Left ventricle myocardium inferior (tissue), 1 donor: ENCODE measurements at regions not wholly inside any gene's neighbourhood (a gene's known extent, or its start where the extent isn't known, plus 50 kb on each side); places are given as distances from the start of the nearest gene placed in this dataset.

Source experiments
- DNase-seq: peaks from one replicate; pipeline ENCODE4 v3.0.0-alpha.2; 2020
- H3K27ac ChIP-seq: fragments of 200-600 bp; replicated peaks from 2 replicates; pipeline ENCODE4 v1.8.0; 2021
- H3K27me3 ChIP-seq: fragments of 200-600 bp; 2 replicates; pipeline ENCODE4 v1.8.0; 2021; ENCODE audit warnings: low read depth
- H3K36me3 ChIP-seq: fragments of 200-600 bp; 2 replicates; pipeline ENCODE4 v1.8.0; 2021
- H3K4me1 ChIP-seq: fragments of 200-600 bp; 2 replicates; pipeline ENCODE4 v1.8.0; 2021
- H3K4me3 ChIP-seq: fragments of 200-600 bp; 2 replicates; pipeline ENCODE4 v1.8.0; 2021; ENCODE audit warnings: mild to moderate bottlenecking, moderate library complexity
- H3K9me3 ChIP-seq: fragments of 200-600 bp; replicated peaks from 2 replicates; pipeline ENCODE4 v1.8.0; 2021
- intact Hi-C: fragments of 100-400 bp; cut with micrococcal nuclease; formaldehyde crosslinking; loops from one replicate; pipeline ENCODE4 v1.11.0; 2022
- TF ChIP-seq, protein P1 (sequence below): fragments of 200-600 bp; IDR thresholded peaks from 2 replicates; pipeline ENCODE4 v1.8.0; 2021; ENCODE audit warnings: antibody characterized with exemption, mild to moderate bottlenecking, borderline replicate concordance
- donor health status: DM: no; HTN: yes; CAD: no; lungs with severe emphysema.

DNA sequence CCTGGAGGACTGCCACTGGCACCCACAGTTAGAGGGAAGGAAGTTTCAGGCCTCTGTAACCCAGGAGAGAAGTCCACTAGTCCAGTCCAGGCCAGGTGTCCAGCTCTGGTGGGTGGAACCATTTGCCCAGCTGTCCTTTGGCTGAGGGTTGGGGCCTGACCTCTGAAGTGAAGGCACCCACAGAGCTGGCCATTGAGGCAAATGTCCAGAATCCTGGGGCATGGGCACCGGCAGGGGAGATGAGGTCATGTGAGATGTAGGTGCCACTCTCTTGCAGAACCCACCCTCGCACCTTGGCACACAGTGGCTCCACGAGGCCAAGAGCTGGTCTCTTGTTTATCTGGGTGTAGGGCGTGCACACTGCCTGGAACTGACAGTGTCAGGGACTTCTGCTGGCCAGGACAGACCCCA lies 162.8 kb downstream of the SMAD6 start:
- Histone ChIP-seq H3K4me1 (peaks cover 29% of the 10 kb centered on the region), H3K27ac (no peak overlapping the region), H3K27me3 (no peaks in the 10 kb centered on the region), H3K36me3 (no peaks in the 10 kb centered on the region), H3K9me3 (no peaks in the 10 kb centered on the region), H3K4me3 (no peak overlapping the region)
- intact Hi-C loops = no loop called here
- DNase-seq = no peak
- TF ChIP-seq, protein P1, sequence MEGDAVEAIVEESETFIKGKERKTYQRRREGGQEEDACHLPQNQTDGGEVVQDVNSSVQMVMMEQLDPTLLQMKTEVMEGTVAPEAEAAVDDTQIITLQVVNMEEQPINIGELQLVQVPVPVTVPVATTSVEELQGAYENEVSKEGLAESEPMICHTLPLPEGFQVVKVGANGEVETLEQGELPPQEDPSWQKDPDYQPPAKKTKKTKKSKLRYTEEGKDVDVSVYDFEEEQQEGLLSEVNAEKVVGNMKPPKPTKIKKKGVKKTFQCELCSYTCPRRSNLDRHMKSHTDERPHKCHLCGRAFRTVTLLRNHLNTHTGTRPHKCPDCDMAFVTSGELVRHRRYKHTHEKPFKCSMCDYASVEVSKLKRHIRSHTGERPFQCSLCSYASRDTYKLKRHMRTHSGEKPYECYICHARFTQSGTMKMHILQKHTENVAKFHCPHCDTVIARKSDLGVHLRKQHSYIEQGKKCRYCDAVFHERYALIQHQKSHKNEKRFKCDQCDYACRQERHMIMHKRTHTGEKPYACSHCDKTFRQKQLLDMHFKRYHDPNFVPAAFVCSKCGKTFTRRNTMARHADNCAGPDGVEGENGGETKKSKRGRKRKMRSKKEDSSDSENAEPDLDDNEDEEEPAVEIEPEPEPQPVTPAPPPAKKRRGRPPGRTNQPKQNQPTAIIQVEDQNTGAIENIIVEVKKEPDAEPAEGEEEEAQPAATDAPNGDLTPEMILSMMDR = no peak

DNA sequence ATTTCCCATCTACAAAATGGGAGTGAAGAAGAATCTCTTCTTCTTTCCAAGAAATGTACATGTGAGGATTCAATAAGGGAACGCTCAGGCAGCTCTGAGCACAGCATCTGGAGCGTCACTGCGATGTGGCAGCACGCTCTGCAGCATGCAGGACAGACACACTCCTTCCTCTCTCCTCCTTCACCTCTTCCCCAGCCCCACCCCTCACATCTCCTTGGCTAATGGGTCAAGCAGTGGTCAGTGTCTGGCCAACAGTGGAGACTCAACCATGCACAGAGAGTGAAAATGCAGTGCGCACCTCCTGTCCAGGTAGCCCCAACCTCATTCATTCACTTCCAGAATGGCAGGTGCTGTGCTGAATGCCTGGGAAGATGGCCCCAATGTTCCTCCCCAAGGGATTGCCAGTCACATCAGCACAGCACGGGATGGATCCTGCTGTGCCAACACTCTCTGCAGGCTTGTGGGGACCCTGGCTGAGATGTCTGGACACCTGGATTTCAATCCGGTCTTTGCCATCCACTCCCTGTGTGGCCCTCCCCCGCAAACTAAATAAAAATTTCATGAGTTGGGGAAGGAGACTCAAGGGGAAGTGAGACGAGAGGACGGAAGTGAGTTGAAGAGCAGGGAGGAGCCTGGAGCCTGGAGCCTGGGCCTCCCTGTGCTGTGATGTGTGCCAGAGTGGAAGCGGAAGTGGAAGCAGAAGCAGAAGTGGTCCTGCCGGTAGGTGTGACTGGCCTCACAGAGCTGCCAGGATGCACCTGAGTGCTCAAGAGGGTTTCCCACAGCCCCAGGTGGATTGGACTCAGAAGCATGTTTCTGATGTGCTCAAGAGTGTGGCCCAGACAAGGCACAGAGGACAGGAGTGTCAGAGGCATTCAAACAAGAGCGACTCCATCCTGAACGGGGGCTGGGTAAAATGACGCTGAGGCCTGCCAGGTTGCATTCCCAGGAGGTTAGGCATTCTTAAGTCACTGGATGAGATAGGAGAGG lies 163.9 kb downstream of the SMAD6 start:
- peaks cover 29% of the 10 kb centered on the region for H3K4me1 ChIP-seq
- H3K4me3 ChIP-seq = no peak overlapping the region
- H3K27me3 ChIP-seq = no peaks in the 10 kb centered on the region
- no peaks in the 10 kb centered on the region for H3K36me3 ChIP-seq
- H3K27ac ChIP-seq = no peak overlapping the region
- peak; percentile 44 for DNase-seq
- intact Hi-C loops = no loop called here
- TF ChIP-seq, protein P1 = no peak
- peaks cover 4% of the 10 kb centered on the region for H3K9me3 ChIP-seq

DNA sequence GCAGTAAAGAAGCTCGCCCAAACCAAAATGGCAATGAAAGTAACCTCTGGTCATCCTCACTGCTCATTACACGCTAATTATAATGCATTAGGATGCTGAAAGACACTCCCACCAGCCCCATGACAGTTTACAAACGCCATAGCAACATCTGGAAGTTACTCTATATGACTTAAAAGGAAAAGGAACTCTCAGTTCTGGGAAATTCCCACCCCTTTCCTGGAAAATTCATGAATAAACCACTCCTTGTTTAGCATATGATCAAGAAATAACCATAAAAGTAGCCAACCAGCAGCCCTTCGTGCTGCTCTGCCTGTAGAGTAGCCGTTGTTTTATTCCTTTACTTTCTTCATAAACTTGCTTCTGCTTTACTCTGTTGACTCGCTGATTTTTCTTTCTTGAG lies 164.6 kb downstream of the SMAD6 start:
- intact Hi-C loops = no loop called here
- DNase-seq = no peak
- Histone ChIP-seq H3K4me3 (no peak overlapping the region), H3K27me3 (no peaks in the 10 kb centered on the region), H3K4me1 (peaks cover 29% of the 10 kb centered on the region), H3K9me3 (peaks cover 7% of the 10 kb centered on the region), H3K27ac (no peak overlapping the region), H3K36me3 (no peaks in the 10 kb centered on the region)
- TF ChIP-seq, protein P1 = no peak

DNA sequence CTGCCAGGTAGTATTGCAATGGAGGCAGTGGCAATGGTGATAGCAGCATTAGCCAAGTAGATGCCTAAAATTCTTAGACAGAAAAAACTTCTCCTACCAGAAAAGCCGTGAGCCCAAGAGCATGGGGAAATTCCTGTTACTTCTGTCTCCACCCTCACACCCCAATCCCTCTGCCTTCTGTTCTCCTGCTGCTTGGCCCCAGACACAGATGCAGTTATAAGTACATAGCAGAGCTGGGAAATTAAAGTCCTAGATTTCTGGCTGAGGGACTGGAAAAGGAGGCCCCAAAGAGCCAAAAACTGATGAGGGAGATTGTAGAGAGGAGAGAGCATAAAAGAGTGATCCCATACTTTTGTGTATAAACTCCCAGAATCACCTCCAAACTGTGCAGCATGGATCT lies 166.9 kb downstream of the SMAD6 start:
- intact Hi-C loops = no loop called here
- H3K27me3 ChIP-seq = no peaks in the 10 kb centered on the region
- H3K9me3 ChIP-seq = peaks cover 7% of the 10 kb centered on the region
- peaks cover 17% of the 10 kb centered on the region for H3K4me1 ChIP-seq
- no peaks in the 10 kb centered on the region for H3K36me3 ChIP-seq
- TF ChIP-seq, protein P1 = no peak
- no peak overlapping the region for H3K4me3 ChIP-seq
- no peak overlapping the region for H3K27ac ChIP-seq
- no peak for DNase-seq

DNA sequence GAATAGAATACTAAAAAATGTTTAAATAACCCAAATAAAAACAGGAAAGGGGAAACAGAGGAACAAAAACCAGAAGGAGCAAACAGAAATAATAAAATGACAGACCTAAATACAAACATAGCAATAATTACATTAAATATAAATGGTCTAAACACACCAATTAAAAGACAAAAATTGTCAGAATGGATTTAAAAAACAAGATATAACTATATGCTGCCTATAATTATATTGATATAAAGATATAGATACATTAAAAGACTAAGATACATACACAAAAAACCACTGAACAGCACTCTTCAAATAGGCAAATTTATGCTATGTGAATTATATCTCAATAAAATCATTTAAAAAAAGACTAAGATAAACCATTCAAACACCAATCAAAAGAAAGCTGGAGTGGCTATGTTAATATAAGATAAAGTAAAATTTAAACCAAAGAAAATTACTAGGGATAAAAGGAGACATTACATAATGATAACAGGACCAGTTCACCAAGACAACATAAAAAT lies 168.9 kb downstream of the SMAD6 start:
- no peaks in the 10 kb centered on the region for H3K36me3 ChIP-seq
- H3K27ac ChIP-seq = no peak overlapping the region
- H3K4me3 ChIP-seq = no peak overlapping the region
- no peaks in the 10 kb centered on the region for H3K27me3 ChIP-seq
- intact Hi-C loops = no loop called here
- TF ChIP-seq, protein P1 = no peak
- peaks cover 15% of the 10 kb centered on the region for H3K4me1 ChIP-seq
- peaks cover 7% of the 10 kb centered on the region for H3K9me3 ChIP-seq
- DNase-seq = no peak
